RWPE1 (cell line): ENCODE measurements at regions not wholly inside any gene's neighbourhood (a gene's known extent, or its start where the extent isn't known, plus 50 kb on each side); places are given as distances from the start of the nearest gene placed in this dataset.
"Not testable (repeated sequence)": the region's sequence is repeated elsewhere in the genome, so short reads cannot be mapped to it uniquely, and the experiment has no call there.

Source experiments
- CTCF ChIA-PET: fragments of 350-600 bp; sonication (Branson Sonifier 250); formaldehyde crosslinking; extraction: SDS; loops from one replicate; lab custom pipeline; 2021; lab: Yijun Ruan, JAX
- POLR2A ChIA-PET: fragments of 400-600 bp; formaldehyde crosslinking; extraction: SDS; loops from one replicate; lab custom pipeline; 2020; ENCODE audit warnings: antibody characterized with exemption; ENCODE audit not compliant: low non-redundant PET; lab: Yijun Ruan, JAX
- DNase-seq: peaks from one replicate; pipeline ENCODE4 v3.0.0; 2012; ENCODE audit warnings: low spot score
- H3K27ac ChIP-seq: fragments of 450-650 bp; 2 replicates; pipeline ENCODE4 v1.5.1; 2017
- TF ChIP-seq, protein P1 (sequence below): fragments of 450-650 bp; conservative IDR thresholded peaks from 2 replicates; pipeline ENCODE4 v1.5.1; 2017; ENCODE audit warnings: low read depth, mild to moderate bottlenecking

DNA sequence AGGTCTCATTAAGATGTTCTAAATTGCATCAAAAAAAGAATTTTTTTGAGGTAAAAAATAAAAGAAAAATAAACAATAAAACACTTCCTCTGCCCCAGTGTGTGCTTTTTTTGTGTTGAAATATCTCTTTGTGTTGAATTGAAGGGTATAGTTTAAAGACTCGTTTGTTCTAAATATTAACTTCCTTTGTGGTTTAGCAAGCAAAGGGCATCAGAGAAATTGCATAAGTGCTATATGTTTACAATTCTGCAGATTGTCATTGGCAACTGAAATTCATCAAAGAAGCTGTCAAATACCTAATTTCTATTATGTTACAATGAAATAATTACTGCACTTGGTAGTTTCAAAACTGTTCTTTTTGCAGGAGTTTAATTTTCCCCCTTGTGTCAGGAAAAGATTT lies 260.5 kb downstream of the DKK2 start:
- TF ChIP-seq, protein P1, sequence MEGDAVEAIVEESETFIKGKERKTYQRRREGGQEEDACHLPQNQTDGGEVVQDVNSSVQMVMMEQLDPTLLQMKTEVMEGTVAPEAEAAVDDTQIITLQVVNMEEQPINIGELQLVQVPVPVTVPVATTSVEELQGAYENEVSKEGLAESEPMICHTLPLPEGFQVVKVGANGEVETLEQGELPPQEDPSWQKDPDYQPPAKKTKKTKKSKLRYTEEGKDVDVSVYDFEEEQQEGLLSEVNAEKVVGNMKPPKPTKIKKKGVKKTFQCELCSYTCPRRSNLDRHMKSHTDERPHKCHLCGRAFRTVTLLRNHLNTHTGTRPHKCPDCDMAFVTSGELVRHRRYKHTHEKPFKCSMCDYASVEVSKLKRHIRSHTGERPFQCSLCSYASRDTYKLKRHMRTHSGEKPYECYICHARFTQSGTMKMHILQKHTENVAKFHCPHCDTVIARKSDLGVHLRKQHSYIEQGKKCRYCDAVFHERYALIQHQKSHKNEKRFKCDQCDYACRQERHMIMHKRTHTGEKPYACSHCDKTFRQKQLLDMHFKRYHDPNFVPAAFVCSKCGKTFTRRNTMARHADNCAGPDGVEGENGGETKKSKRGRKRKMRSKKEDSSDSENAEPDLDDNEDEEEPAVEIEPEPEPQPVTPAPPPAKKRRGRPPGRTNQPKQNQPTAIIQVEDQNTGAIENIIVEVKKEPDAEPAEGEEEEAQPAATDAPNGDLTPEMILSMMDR, result no peak
- CTCF ChIA-PET, result interaction anchor here (0.7 kb wide), 1 partner anchor 12 kb away, joined by 5 read pairs; no protein-coding TSS in a partner anchor
- POLR2A ChIA-PET, result no interaction called here
- H3K27ac ChIP-seq, result no peak overlapping the region
- no peak for DNase-seq

DNA sequence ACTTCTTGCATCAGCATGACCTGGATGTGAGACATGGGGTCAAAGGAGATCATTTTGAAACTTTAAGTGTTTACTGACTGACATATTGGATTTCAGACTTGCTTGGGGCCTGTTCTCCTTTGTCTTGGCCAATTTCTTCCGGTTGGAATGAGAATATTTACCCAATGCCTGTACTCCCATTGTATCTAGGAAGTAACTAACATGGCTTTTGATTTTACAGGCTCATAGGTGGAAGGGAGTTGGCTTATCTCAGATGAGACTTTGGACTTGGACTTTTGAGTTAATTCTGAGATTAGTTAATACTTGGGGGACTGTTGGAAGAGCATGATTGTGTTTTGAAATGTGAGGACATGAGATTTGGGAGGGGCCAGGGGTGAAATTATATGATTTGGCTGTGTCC lies 262.1 kb downstream of the DKK2 start:
- H3K27ac ChIP-seq, CTCF ChIA-PET, POLR2A ChIA-PET, DNase-seq: not testable (repeated sequence)

DNA sequence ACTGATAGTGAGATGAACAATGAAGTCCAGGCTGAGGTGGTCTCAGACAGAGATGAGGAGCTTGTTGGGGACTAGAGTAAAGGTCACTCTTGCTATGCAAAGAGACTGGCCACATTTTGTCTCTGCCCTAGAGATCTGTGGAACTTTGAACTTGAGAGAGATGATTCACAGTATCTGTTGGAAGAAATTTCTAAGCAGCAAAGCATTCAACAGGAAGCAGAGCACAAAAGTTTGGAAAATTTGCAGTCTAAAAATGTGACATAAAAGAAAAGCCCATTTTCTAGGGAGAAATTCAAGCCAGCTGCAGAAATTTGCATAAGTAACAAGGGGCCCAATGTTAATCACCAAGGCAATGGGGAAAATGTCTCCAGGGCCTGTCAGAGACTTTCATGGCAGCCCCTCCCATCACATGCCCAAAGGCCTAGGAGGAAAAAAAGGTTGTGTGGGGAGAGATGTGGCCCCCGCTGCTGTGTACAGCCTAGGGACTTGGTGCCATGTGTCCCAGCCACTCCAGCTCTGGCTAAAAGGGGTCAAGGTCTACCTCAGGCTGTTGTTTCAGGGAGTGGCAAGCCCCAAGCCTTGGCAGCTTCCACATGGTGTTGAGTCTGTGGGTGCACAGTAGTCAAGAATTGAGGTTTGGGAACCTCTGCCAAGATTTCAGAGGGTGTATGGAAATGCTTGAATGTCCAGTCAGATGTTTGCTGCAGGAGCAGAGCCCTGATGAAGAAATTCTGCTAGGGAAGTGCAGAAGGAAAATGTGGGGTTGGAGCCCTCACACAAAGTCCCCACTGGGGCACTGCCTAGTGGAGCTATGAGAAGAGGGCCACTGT lies 262.8 kb downstream of the DKK2 start:
- H3K27ac ChIP-seq, result no peak overlapping the region
- TF ChIP-seq, protein P1, result no peak
- CTCF ChIA-PET, result no interaction called here
- POLR2A ChIA-PET, result no interaction called here
- no peak for DNase-seq

DNA sequence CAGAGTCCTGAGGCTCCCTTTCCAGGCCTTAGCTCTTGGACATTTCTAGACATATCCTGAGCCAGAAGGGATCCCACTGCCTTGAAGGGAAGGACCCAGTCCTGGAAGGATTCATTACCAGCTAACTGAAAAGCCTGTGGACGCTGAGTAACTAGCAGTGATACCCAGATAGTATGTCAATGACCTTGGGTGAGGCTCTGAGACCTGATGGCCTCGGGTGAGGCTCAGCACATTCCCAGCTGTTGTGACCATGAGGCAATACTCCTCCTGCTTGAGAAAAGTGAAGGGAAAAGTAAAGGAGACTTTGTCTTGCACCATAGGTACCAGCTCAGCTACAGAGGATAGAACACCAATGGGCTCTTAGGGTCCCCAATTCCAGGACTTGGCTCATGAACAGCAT lies 268.1 kb downstream of the DKK2 start:
- ChIA-PET POLR2A (no interaction called here), CTCF (interaction anchor here (0.6 kb wide), 1 partner anchor 296 kb away, joined by 3 read pairs; no protein-coding TSS in a partner anchor)
- no peak overlapping the region for H3K27ac ChIP-seq
- TF ChIP-seq, protein P1, result no peak
- no peak for DNase-seq

DNA sequence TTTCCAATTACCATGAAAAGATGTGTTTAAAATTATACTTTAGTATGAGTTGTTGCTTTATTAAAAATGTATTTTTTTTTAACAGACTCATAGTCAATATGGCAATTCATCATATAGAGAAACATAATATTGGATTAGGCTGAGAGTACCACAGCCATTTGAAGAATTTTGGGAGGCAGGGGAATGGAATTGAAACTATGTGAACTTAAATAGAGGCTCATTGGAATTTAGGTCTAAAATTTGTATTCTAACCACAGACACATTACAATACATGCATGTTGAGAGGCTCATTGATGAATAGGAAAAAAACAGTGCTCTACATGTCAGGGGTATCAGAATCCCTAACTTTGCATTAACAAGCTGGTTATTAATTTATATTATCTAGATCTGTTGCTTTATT lies 269.6 kb downstream of the DKK2 start:
- ChIA-PET CTCF (no interaction called here), POLR2A (no interaction called here)
- no peak overlapping the region for H3K27ac ChIP-seq
- no peak for DNase-seq
- TF ChIP-seq, protein P1, result no peak

DNA sequence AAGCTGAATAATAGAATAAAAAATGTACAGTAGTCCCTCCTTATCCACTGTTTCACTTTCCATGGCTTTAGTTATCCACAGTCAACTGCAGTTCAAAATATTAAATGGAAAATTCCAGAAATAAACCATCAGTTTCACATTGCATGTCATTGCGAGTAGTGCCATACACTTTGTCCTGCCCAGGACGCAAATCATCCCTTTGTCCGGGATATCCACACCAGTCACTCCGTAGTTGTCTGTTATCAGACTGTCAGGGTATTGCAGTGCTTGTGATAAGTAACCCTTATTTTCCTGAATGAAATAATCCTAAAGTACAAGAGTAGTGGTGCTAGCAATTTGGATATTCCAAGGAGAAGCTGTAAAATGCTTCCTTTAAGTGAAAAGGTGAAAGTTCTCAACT lies 271.3 kb downstream of the DKK2 start:
- DNase-seq, result no peak
- TF ChIP-seq, protein P1, result no peak
- CTCF ChIA-PET, result no interaction called here
- POLR2A ChIA-PET, result no interaction called here
- no peak overlapping the region for H3K27ac ChIP-seq
